ENCODE measurements at regions not wholly inside any gene's neighbourhood (a gene's known extent, or its start where the extent isn't known, plus 50 kb on each side); places are given as distances from the start of the nearest gene placed in this dataset.

GRCh38 chr12:67428431-67428830 lies 159.3 kb downstream of the CAND1 start:
- DNase-seq, result no peak

GRCh38 chr12:67430708-67431335 lies 161.7 kb downstream of the CAND1 start:
- no peak for DNase-seq

- no peak for DNase-seq
These were observed 162.4 kb downstream of the CAND1 start for GRCh38 chr12:67431411-67432020.

- DNase-seq, result no peak
These were observed 164.4 kb downstream of the CAND1 start for GRCh38 chr12:67433385-67434175.

- no peak for DNase-seq
These were observed 165.7 kb downstream of the CAND1 start for GRCh38 chr12:67434671-67435370.

- DNase-seq, result no peak
These were observed 167.1 kb downstream of the CAND1 start for GRCh38 chr12:67436230-67436629.

GRCh38 chr12:67437011-67437410 lies 167.9 kb downstream of the CAND1 start:
- no peak for DNase-seq

GRCh38 chr12:67439611-67440010 lies 170.5 kb downstream of the CAND1 start:
- DNase-seq, result no peak

GRCh38 chr12:67441736-67442346 lies 172.7 kb downstream of the CAND1 start:
- DNase-seq, result peak; percentile 60

GRCh38 chr12:67442347-67442841 lies 173.2 kb downstream of the CAND1 start:
- peak; percentile 35 for DNase-seq

- no peak for DNase-seq
These were observed 173.7 kb downstream of the CAND1 start for GRCh38 chr12:67442896-67443295.

- DNase-seq, result no peak
These were observed 175.4 kb downstream of the CAND1 start for GRCh38 chr12:67444542-67444941.

- no peak for DNase-seq
These were observed 177.6 kb downstream of the CAND1 start for GRCh38 chr12:67446716-67447115.

GRCh38 chr12:67447180-67447579 lies 178.0 kb downstream of the CAND1 start:
- no peak for DNase-seq

- DNase-seq, result no peak
These were observed 180.5 kb downstream of the CAND1 start for GRCh38 chr12:67449591-67450052.

GRCh38 chr12:67450441-67450840 lies 181.3 kb downstream of the CAND1 start:
- no peak for DNase-seq

- no peak for DNase-seq
These were observed 182.0 kb downstream of the CAND1 start for GRCh38 chr12:67451206-67451605.

- DNase-seq, result no peak
These were observed 183.1 kb downstream of the CAND1 start for GRCh38 chr12:67452119-67452805.

GRCh38 chr12:67453191-67453590 lies 184.0 kb downstream of the CAND1 start:
- no peak for DNase-seq

GRCh38 chr12:67455236-67455635 lies 186.1 kb downstream of the CAND1 start:
- no peak for DNase-seq

- no peak for DNase-seq
These were observed 187.3 kb downstream of the CAND1 start for GRCh38 chr12:67456431-67456901.

- no peak for DNase-seq
These were observed 188.0 kb downstream of the CAND1 start for GRCh38 chr12:67457136-67457535.
